ENCODE measurements at regions not wholly inside any gene's neighbourhood (a gene's known extent, or its start where the extent isn't known, plus 50 kb on each side); places are given as distances from the start of the nearest gene placed in this dataset.
A peak's percentile ranks its signal among the peaks of the same experiment; 100 is the strongest.

GRCh38 chr10:45509491-45509890 is 135.5 kb downstream of the ALOX5 start:
- TF ChIP-seq ZNF16 (tag by site-specific recombination; IDR thresholded peaks at IDR 0.05; ENCODE audit: low read depth) (no peak), ZNF664 (tag by site-specific recombination; IDR thresholded peaks at IDR 0.05) (no peak), ZNF202 (tag by site-specific recombination; IDR thresholded peaks at IDR 0.05; ENCODE audit: borderline replicate concordance) (no peak), ZNF580 (tag by site-specific recombination; IDR thresholded peaks at IDR 0.05) (no peak), ZNF302 (tag by site-specific recombination; IDR thresholded peaks at IDR 0.05; ENCODE audit: low read depth) (no peak), TSHZ1 (tag by site-specific recombination; IDR thresholded peaks at IDR 0.05; ENCODE audit: borderline replicate concordance) (no peak), HOXC10 (CRISPR knock-in tag; IDR thresholded peaks at IDR 0.05) (no peak), ZNF48 (tag by site-specific recombination; IDR thresholded peaks at IDR 0.05) (no peak), ZEB2 (tag by site-specific recombination; IDR thresholded peaks at IDR 0.05) (no peak), MYNN (tag by site-specific recombination; IDR thresholded peaks at IDR 0.05; ENCODE audit: borderline replicate concordance) (no peak), ZNF560 (tag by site-specific recombination; IDR thresholded peaks at IDR 0.05; ENCODE audit: borderline replicate concordance) (no peak), ZBTB8A (tag by site-specific recombination; IDR thresholded peaks at IDR 0.05) (no peak), ZNF416 (tag by site-specific recombination; IDR thresholded peaks at IDR 0.05) (no peak), ZNF704 (tag by site-specific recombination; IDR thresholded peaks at IDR 0.05) (no peak), ZNF548 (tag by site-specific recombination; IDR thresholded peaks at IDR 0.05) (no peak), ZNF558 (tag by site-specific recombination; IDR thresholded peaks at IDR 0.05) (no peak), KLF9 (tag by site-specific recombination; IDR thresholded peaks at IDR 0.05; ENCODE audit: low read depth) (no peak), GLI2 (tag by site-specific recombination; IDR thresholded peaks at IDR 0.05; ENCODE audit: borderline replicate concordance, low read depth) (no peak), ZNF239 (tag by site-specific recombination; IDR thresholded peaks at IDR 0.05) (no peak), SP7 (tag by site-specific recombination; IDR thresholded peaks at IDR 0.05) (no peak)
- no peak overlapping the region for H3K27ac ChIP-seq (ENCODE audit: extremely low read depth, low read depth, low read length)
- H3K4me1 ChIP-seq (ENCODE audit: control insufficient read depth, insufficient read depth, low read length): 0 out of 2 replicates have a peak, but pooled peaks cover 3% of the 10 kb centered on the region
- no peaks in the 10 kb centered on the region for H3K9me3 ChIP-seq (ENCODE audit: control insufficient read depth, insufficient read depth, low read depth, low read length)
- no peak overlapping the region for H3K4me3 ChIP-seq (ENCODE audit: low read depth, low read length)
- ChIA-PET CTCF (no interaction called here), POLR2A (no interaction called here)
- no peaks in the 10 kb centered on the region for H3K36me3 ChIP-seq (ENCODE audit: control insufficient read depth in 2 of 2, insufficient read depth in 1 of 2, low read length in 2 of 2)

- no peak overlapping the region for H3K27ac ChIP-seq (ENCODE audit: extremely low read depth, low read depth, low read length)
- no peaks in the 10 kb centered on the region for H3K9me3 ChIP-seq (ENCODE audit: control insufficient read depth, insufficient read depth, low read depth, low read length)
- ChIA-PET POLR2A (no interaction called here), CTCF (no interaction called here)
- H3K36me3 ChIP-seq (ENCODE audit: control insufficient read depth in 2 of 2, insufficient read depth in 1 of 2, low read length in 2 of 2): no peaks in the 10 kb centered on the region
- H3K4me3 ChIP-seq (ENCODE audit: low read depth, low read length): no peak overlapping the region
- 0 out of 2 replicates have a peak, but pooled peaks cover 3% of the 10 kb centered on the region for H3K4me1 ChIP-seq (ENCODE audit: control insufficient read depth, insufficient read depth, low read length)
- no peak for TF ChIP-seq ZNF670 (tag by site-specific recombination; IDR thresholded peaks at IDR 0.05; ENCODE audit: low read depth)
- TF ChIP-seq PRDM6 (tag by site-specific recombination; IDR thresholded peaks at IDR 0.05): 0 out of 2 replicates have a peak, but pooled peaks have one; percentile 40
These were observed 131.3 kb downstream of the ALOX5 start for GRCh38 chr10:45505311-45505710.

All from HEK293 (cell line).